GM12878 (cell line): ENCODE measurements at regions not wholly inside any gene's neighbourhood (a gene's known extent, or its start where the extent isn't known, plus 50 kb on each side); places are given as distances from the start of the nearest gene placed in this dataset.
A peak's percentile ranks its signal among the peaks of the same experiment; 100 is the strongest.

Experiments used
- BMI1 ChIP-seq: fragments of 450-650 bp; IDR thresholded peaks from 2 replicates; pipeline ENCODE4 v1.6.1; 2016; ENCODE audit warnings: mild to moderate bottlenecking, moderate library complexity, borderline replicate concordance
- EP300 ChIP-seq, 2 experiments: fragments of 150-350 bp in 1 of 2; IDR thresholded peaks; 2 replicates each; pipeline ENCODE4 v1.6.1; 2011 to 2012; ENCODE audit warnings: low read depth in 2 of 2, low read length in 2 of 2, borderline replicate concordance in 1 of 2, improper control_type of control experiment in 1 of 2, inconsistent platforms in 1 of 2; ENCODE audit not compliant: control insufficient read depth in 1 of 2
- FOS ChIP-seq: IDR thresholded peaks from 3 replicates; pipeline ENCODE4 v1.6.1; 2011; ENCODE audit warnings: borderline replicate concordance; ENCODE audit not compliant: insufficient read length; ENCODE audit errors: extremely low read depth
- GATAD2B ChIP-seq: fragments of 450-650 bp; conservative IDR thresholded peaks from 2 replicates; pipeline ENCODE4 v1.6.1; 2017; ENCODE audit warnings: low read depth, mild to moderate bottlenecking, moderate library complexity
- HCFC1 ChIP-seq: fragments of 150-350 bp; IDR thresholded peaks from 2 replicates; pipeline ENCODE4 v1.6.1; 2014; ENCODE audit warnings: low read length
- HDAC2 ChIP-seq: fragments of 200-600 bp; sonication (generic); IDR thresholded peaks from 2 replicates; pipeline ENCODE4 v1.6.1; 2017
- MXI1 ChIP-seq: fragments of 150-350 bp; IDR thresholded peaks from 2 replicates; pipeline ENCODE4 v1.6.1; 2011; ENCODE audit warnings: low read depth, mild to moderate bottlenecking, inconsistent platforms, low read length, improper control_type of control experiment
- NFYB ChIP-seq: IDR thresholded peaks from 2 replicates; pipeline ENCODE4 v1.6.1; 2011; ENCODE audit warnings: low read depth, mild to moderate bottlenecking, low read length, improper control_type of control experiment, moderate library complexity; ENCODE audit not compliant: insufficient read depth
- NR2C2 ChIP-seq: IDR thresholded peaks from 2 replicates; pipeline ENCODE4 v1.6.1; 2011; ENCODE audit warnings: borderline replicate concordance, low read depth; ENCODE audit not compliant: control insufficient read depth, insufficient read length
- PKNOX1 ChIP-seq: fragments of 450-650 bp; IDR thresholded peaks from 2 replicates; pipeline ENCODE4 v1.6.1; 2016; ENCODE audit warnings: mild to moderate bottlenecking
- POLR2A ChIP-seq: IDR thresholded peaks from 2 replicates; pipeline ENCODE4 v1.6.1; 2011; ENCODE audit warnings: low read depth, mild to moderate bottlenecking, low read length
- PRDM15 ChIP-seq: fragments of 450-650 bp; formaldehyde crosslinking; IDR thresholded peaks from 2 replicates; pipeline ENCODE4 v1.4.0; 2020; ENCODE audit warnings: mild to moderate bottlenecking, moderate library complexity
- RAD21 ChIP-seq: IDR thresholded peaks from 2 replicates; pipeline ENCODE4 v1.6.1; 2011; ENCODE audit warnings: mild to moderate bottlenecking, low read depth, low read length, moderate library complexity; ENCODE audit not compliant: insufficient read depth
- RB1 ChIP-seq: fragments of 450-650 bp; formaldehyde crosslinking; IDR thresholded peaks from 2 replicates; pipeline ENCODE4 v1.6.1; 2017; ENCODE audit warnings: mild to moderate bottlenecking, borderline replicate concordance
- RELA ChIP-seq: fragments of 450-650 bp; IDR thresholded peaks from 2 replicates; pipeline ENCODE4 v1.8.0; 2014; ENCODE audit warnings: borderline replicate concordance; ENCODE audit not compliant: partially characterized antibody
- RUNX3 ChIP-seq: IDR thresholded peaks from 2 replicates; pipeline ENCODE4 v1.6.1; 2012; ENCODE audit warnings: low read length, inconsistent platforms
- TBL1XR1 ChIP-seq: IDR thresholded peaks from 2 replicates; pipeline ENCODE4 v1.6.1; 2012; ENCODE audit warnings: low read depth, low read length, improper control_type of control experiment
- ZBTB40 ChIP-seq: fragments of 450-650 bp; IDR thresholded peaks from 2 replicates; pipeline ENCODE4 v1.6.1; 2016; ENCODE audit warnings: mild to moderate bottlenecking, moderate library complexity, borderline replicate concordance
- ZNF622 ChIP-seq: fragments of 450-650 bp; IDR thresholded peaks from 2 replicates; pipeline ENCODE4 v1.6.1; 2017; ENCODE audit warnings: mild to moderate bottlenecking, inconsistent platforms
- TF ChIP-seq, protein P1 (sequence below): IDR thresholded peaks from 2 replicates; pipeline ENCODE4 v1.6.1; 2011; ENCODE audit warnings: borderline replicate concordance, low read depth, mild to moderate bottlenecking, moderate library complexity, low read length; ENCODE audit not compliant: insufficient read depth, poor library complexity, severe bottlenecking

DNA sequence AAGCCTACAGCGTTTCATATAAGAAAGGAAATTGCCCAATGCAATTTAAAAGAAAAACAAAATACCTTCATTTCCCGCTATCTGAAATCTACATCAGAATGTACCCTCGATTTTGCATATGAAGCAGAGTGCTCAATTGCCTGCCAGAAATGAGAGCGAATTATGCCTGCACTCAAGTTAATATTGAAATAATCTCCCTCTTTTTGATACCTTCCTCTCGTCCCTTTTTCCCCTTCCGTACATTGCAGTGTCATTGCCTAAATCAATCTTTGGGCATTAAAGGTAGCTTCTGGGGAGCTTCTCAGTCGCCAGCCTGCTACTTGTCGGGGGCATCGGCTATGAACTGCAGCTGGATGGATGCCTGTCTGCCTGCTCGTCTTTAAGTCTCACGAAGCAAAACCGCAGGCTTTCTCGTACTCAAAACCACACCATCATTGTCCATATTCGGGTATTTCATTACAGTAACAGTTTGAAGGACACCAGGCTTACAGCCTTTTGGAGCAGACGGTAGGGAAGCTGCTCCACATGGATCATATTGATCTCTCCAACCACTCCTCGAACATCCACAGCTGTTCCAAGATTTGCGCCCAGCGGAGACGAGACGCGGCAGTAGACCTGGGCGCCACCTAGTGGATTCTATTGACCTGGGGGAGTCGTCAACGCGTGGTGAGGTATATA is 64.0 kb upstream of the HNRNPA3 start (continued):
- peak; percentile 67 for TF ChIP-seq RAD21
- no peak for TF ChIP-seq NR2C2
- TF ChIP-seq RUNX3: peak; percentile 97
- no peak for TF ChIP-seq ZBTB40
- no peak for TF ChIP-seq HCFC1
- TF ChIP-seq HDAC2: no peak
- no peak; the same call in 1 of the 2 replicates for TF ChIP-seq BMI1
- no peak for TF ChIP-seq POLR2A
- peak; percentile 36; the same call in 1 of the 2 replicates for TF ChIP-seq MXI1
- 0 out of 4 replicates have a peak, but pooled peaks of 1 of the 2 experiments have one; percentile 13 for TF ChIP-seq EP300 (IDR thresholded peaks at IDR 0.05; ENCODE audit: borderline replicate concordance in 1 of 2, control insufficient read depth in 1 of 2, low read depth in 2 of 2, low read length in 2 of 2)
- TF ChIP-seq RELA: no peak
- TF ChIP-seq, protein P1, sequence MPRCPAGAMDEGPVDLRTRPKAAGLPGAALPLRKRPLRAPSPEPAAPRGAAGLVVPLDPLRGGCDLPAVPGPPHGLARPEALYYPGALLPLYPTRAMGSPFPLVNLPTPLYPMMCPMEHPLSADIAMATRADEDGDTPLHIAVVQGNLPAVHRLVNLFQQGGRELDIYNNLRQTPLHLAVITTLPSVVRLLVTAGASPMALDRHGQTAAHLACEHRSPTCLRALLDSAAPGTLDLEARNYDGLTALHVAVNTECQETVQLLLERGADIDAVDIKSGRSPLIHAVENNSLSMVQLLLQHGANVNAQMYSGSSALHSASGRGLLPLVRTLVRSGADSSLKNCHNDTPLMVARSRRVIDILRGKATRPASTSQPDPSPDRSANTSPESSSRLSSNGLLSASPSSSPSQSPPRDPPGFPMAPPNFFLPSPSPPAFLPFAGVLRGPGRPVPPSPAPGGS: no peak
- TF ChIP-seq NFYB: no peak
- no peak for TF ChIP-seq PRDM15 (CRISPR knock-in tag)
- peak; percentile 87; the same call in 1 of the 2 replicates for TF ChIP-seq RB1
- no peak for TF ChIP-seq GATAD2B
- TF ChIP-seq TBL1XR1: no peak
- peak; percentile 52; the same call in 1 of the 2 replicates for TF ChIP-seq PKNOX1
- TF ChIP-seq FOS: no peak
- no peak for TF ChIP-seq ZNF622
